Left cardiac atrium (tissue), 4 donors: ENCODE measurements at regions not wholly inside any gene's neighbourhood (a gene's known extent, or its start where the extent isn't known, plus 50 kb on each side); places are given as distances from the start of the nearest gene placed in this dataset.

Source experiments
- ATAC-seq, 2 donors: fragments of 200-7000 bp; cut with Tn5 transposase; one replicate each; pipeline ENCODE4 v1.9.1; 2020; ENCODE audit warnings: mild to moderate bottlenecking in 2 of 2, moderate library complexity in 2 of 2
- DNase-seq: peaks from one replicate; pipeline ENCODE4 v3.0.0-alpha.2; 2020
- intact Hi-C, 2 donors: fragments of 100-400 bp; cut with DNase I; formaldehyde crosslinking; loops; one replicate each; pipeline versions ENCODE4 v1.14.1 to v1.15.1; 2022 to 2023
- donor health status: DM: no; HTN: yes; CAD: no.
- donor health status: DM: no; HTN: yes; CAD: no; lungs with severe emphysema.
- donor health status: DM: yes; HTN: yes; CAD: no.
- donor health status: Dilated cardiomyopathy.

- DNase-seq: no peak
- no peak for ATAC-seq
- intact Hi-C loops: no loop called here
These were observed 297.1 kb upstream of the RARB start for GRCh38 chr3:25130724-25131520.

GRCh38 chr3:25133588-25133987 is 294.5 kb upstream of the RARB start:
- no peak for ATAC-seq
- DNase-seq: no peak
- intact Hi-C loops: no loop called here

- intact Hi-C loops: no loop called here
- DNase-seq (no peak), ATAC-seq (no peak)
These were observed 290.5 kb upstream of the RARB start for GRCh38 chr3:25137606-25138005.

DNA sequence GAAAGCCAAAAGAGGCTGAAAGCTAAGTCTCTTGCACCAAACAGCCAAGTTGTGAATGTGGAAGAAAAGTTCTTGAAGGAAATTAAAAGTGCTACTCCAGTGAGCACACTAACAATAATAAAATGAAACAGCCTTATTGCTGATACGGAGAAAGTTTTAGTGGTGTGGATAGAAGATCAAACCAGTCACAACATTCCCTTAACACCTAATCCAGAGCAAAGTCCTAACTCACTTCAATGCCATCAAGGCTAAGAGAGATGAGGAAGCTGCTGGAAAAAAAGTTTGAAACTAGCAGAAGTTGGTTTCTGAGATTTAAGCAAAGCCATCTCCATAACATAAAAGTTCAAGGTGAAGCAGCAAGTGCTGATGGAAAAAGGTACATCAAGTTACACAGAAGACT is 288.8 kb upstream of the RARB start:
- ATAC-seq: no peak
- intact Hi-C loops: no loop called here

DNA sequence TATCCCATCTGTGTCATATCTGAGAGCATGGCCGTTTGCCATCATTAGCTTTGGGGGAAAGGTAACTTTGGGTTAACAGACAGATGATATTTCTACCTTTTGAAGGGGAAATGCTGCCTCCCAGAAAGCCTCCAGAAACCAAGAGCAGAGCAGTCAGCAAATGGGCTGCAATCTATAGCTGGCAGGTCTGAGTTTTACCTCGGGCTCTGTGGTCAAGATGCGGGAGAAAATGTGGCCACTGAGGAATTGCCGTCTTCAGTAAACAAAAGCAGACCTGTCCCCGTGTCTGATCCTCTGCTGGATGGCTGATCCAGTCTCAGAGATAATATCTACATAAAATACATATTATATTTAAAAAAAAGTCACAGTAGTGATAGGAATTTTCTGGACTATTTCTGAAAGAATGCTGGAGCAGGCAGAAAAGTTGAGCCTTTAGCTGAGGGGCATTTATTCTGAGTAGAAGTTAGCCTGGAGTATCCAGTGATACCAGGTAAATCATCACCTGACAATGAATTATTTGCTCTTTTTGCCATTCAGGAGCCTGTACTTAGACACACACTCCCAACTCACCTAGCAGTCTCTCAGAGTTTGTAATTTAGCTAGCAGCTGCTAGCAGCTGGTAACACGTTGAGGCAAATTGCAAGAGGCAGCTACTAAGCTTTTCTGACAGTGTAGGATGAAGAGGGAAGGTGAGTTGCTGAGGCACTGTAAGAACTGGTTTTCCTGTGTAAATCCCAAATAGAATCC is 285.3 kb upstream of the RARB start:
- intact Hi-C loops: no loop called here
- ATAC-seq (no peak), DNase-seq (no peak)

More for the DNA sequence above, 288.8 kb upstream of the RARB start:
- DNase-seq: no peak

GRCh38 chr3:25143356-25144025 is 284.6 kb upstream of the RARB start:
- ATAC-seq (no peak), DNase-seq (no peak)
- intact Hi-C loops: no loop called here

DNA sequence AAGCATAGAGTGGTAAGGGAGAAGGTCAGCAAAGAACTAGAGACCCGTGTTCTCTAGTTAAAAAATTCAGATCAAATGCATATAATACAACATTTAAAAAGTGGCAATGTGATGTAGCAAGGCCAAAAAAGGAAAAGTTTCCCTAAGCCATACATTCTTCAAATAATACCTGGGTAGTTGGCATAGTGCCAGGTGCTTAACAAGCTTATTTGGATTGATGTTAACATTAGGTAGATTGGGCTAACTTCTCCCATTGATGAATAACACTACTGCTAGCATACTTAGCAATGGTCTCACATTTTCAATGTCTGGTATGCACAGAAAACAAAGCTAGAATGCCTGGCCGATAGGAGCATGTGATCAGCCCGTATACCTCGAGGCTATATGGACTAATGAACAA is 283.6 kb upstream of the RARB start:
- intact Hi-C loops: no loop called here
- ATAC-seq: no peak
- DNase-seq: no peak

GRCh38 chr3:25145176-25145575 is 282.9 kb upstream of the RARB start:
- intact Hi-C loops: no loop called here
- no peak for ATAC-seq
- DNase-seq: no peak

GRCh38 chr3:25150199-25150598 is 277.9 kb upstream of the RARB start:
- DNase-seq (no peak), ATAC-seq (no peak)
- intact Hi-C loops: no loop called here

GRCh38 chr3:25151281-25151902 is 276.7 kb upstream of the RARB start:
- ATAC-seq (peak in 1 of 2 donors; percentile 60), DNase-seq (no peak)
- intact Hi-C loops: no loop called here

DNA sequence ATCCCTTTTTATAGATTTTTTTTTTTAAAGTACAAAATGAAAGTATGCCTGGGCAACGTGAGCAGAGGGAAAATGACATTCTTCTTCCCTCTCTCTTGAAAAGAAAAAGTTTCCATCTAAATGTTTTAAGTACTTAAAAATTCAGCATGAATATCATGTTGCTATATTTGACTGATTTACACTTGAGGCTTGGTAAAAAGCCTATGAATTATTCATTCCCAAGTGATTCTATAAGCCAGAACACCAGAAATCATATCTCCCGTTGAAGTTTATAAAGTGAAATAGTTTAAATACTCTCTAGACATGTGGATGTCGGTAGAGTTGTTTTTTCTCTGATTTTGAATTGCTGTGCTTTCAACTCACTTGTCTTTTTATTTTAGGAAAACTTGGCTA is 276.2 kb upstream of the RARB start:
- DNase-seq (no peak), ATAC-seq (no peak)
- intact Hi-C loops: no loop called here

DNA sequence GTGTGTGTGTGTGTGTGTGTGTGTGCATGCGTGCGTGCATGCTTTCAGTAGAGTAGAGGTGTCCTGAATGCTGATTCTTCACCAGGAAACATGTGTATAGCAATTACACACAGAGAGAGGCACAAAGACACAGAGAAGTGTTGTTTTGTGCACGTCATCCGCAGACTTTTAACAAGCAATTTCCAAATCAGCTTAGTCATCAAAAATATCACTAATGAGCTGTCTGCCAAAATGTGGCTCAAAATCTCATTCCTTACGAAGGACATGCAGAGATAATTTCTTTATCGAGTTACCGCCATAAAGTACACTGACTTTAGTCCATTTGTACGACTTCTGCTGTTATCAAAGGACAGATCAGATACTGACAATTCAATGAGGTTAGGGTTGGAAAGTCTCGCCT is 274.9 kb upstream of the RARB start:
- intact Hi-C loops: no loop called here
- no peak for ATAC-seq
- no peak for DNase-seq

DNA sequence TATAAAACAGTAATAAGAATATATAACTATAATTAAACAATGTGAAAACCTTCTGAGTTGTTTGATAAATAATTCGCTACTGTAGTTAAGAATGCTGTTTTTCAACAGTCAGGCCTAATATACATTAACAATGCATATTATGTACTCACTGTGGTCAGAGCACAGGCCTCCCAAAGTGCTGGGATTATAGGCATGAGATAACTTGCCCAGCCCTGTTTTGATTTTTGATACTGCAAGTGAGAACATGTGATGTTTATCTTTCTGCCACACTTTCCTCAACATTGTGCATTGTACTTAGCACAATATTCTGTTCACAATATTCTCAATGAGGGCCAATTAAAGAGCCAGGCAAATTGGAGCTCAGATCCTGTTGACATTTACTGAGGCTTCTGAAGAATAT is 274.5 kb upstream of the RARB start:
- ATAC-seq (no peak), DNase-seq (no peak)
- intact Hi-C loops: no loop called here

- intact Hi-C loops: loop anchor here in 1 of 2 donors (5.0 kb wide), 1 partner anchor 441 kb away; no protein-coding TSS in a partner anchor
- DNase-seq (no peak), ATAC-seq (no peak)
These were observed 272.2 kb upstream of the RARB start for GRCh38 chr3:25155652-25156471.

- intact Hi-C loops: loop anchor here in 1 of 2 donors (5.0 kb wide), 1 partner anchor 441 kb away; no protein-coding TSS in a partner anchor
- DNase-seq (no peak), ATAC-seq (peak; percentile 95 to 98)
These were observed 271.4 kb upstream of the RARB start for GRCh38 chr3:25156626-25157025.

DNA sequence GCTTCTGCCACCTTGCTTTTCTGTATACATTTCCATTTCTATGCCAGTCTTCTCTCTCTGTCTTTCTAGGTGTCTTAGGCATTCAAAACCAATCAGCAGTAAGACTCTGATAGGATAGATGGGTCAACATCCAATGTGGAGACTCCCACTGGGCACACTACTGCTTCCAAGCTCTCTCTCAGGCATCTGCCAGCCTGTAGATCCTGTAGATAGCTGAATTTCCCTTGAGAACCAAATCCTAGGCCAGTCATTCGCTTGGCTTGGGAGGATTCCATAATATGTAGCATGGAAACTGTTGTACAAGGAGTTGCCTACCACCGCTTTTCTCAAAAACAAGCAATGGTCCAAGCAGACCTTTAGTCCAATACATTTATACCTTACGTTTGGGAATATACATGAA is 262.8 kb upstream of the RARB start:
- intact Hi-C loops: no loop called here
- ATAC-seq: no peak

GRCh38 chr3:25166016-25166415 is 262.0 kb upstream of the RARB start:
- ATAC-seq: no peak
- intact Hi-C loops: no loop called here
- no peak for DNase-seq

More for the DNA sequence above, 262.8 kb upstream of the RARB start:
- DNase-seq: no peak

DNA sequence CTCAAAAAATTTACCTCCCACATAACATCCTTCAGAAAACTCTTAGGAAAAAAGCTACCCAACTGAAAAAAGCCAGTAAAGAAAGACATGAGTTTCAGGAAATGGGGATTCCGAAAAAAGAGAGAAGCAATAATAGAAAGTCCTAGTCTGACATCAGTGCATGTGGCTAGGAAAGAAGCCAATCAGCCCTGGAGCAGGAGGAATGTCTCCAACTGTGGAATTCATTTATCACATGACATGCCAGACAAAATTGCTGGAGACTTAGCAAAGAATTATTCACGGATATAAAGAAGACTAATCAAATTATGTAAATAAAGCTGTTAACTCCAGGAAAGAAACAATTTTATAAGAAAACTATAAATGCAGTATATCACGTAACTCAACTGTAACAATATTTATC is 258.9 kb upstream of the RARB start:
- no peak for ATAC-seq
- intact Hi-C loops: no loop called here
- DNase-seq: no peak

- DNase-seq (no peak), ATAC-seq (no peak)
- intact Hi-C loops: no loop called here
These were observed 258.0 kb upstream of the RARB start for GRCh38 chr3:25170021-25170420.
